K562 (cell line): ENCODE measurements at regions not wholly inside any gene's neighbourhood (a gene's known extent, or its start where the extent isn't known, plus 50 kb on each side); places are given as distances from the start of the nearest gene placed in this dataset.

ENCODE experiments used
- E2F1 ChIP-seq: sonication (generic); formaldehyde crosslinking; IDR thresholded peaks from 2 replicates; pipeline ENCODE4 v1.8.1; 2023; ENCODE audit warnings: mild to moderate bottlenecking, missing genetic modification reagents, moderate library complexity
- ETV5 ChIP-seq: sonication (generic); formaldehyde crosslinking; IDR thresholded peaks from 2 replicates; pipeline ENCODE4 v1.4.0; 2020; ENCODE audit warnings: low read depth, mild to moderate bottlenecking, missing genetic modification reagents
- HDAC1 ChIP-seq, 2 experiments: fragments of 450-650 bp; IDR thresholded peaks; 2 replicates each; pipeline ENCODE4 v1.6.1; 2016 to 2017; ENCODE audit warnings: inconsistent platforms in 1 of 2, mild to moderate bottlenecking in 1 of 2, moderate library complexity in 1 of 2
- NFE2L1 ChIP-seq: fragments of 450-650 bp; IDR thresholded peaks from 2 replicates; pipeline ENCODE4 v1.6.1; 2016; ENCODE audit warnings: missing genetic modification characterization, low read depth, mild to moderate bottlenecking, missing compliant biosample characterization, moderate library complexity, borderline replicate concordance
- RAD21 ChIP-seq, 2 experiments: fragments of 250-450 bp in 1 of 2; fragments of 450-650 bp in 1 of 2; sonication (Bioruptor Pico) in 1 of 2; formaldehyde crosslinking in 1 of 2; IDR thresholded peaks in 1 of 2; conservative IDR thresholded peaks in 1 of 2; 2 replicates each; pipeline versions ENCODE4 v1.4.0 to v1.8.0; 2020 to 2022; ENCODE audit warnings: mild to moderate bottlenecking in 2 of 2, moderate library complexity in 1 of 2
- SMARCE1 ChIP-seq: fragments of 450-650 bp; IDR thresholded peaks from 2 replicates; pipeline ENCODE4 v1.7.1; 2016; ENCODE audit warnings: mild to moderate bottlenecking
- TCF7 ChIP-seq: sonication (generic); IDR thresholded peaks from 2 replicates; pipeline ENCODE4 v1.6.1; 2016; ENCODE audit warnings: antibody characterized with exemption, borderline replicate concordance
- TEAD4 ChIP-seq, 2 experiments: sonication (generic) in 1 of 2; formaldehyde crosslinking in 1 of 2; IDR thresholded peaks; 2 replicates each; pipeline versions ENCODE4 v1.6.1 to v1.8.0; 2012 to 2022; ENCODE audit warnings: borderline replicate concordance in 1 of 2, inconsistent platforms in 1 of 2, low read length in 1 of 2, mild to moderate bottlenecking in 1 of 2, missing genetic modification reagents in 1 of 2
- TGIF2 ChIP-seq: sonication (generic); formaldehyde crosslinking; IDR thresholded peaks from 2 replicates; pipeline ENCODE4 v1.8.1; 2022; ENCODE audit warnings: mild to moderate bottlenecking, missing genetic modification reagents, moderate library complexity
- TF ChIP-seq, protein P1 (sequence below): sonication (generic); formaldehyde crosslinking; IDR thresholded peaks from 2 replicates; pipeline ENCODE4 v1.8.1; 2023; ENCODE audit warnings: mild to moderate bottlenecking, missing genetic modification reagents

- no peak for TF ChIP-seq SMARCE1
- TF ChIP-seq TEAD4 (IDR thresholded peaks at IDR 0.05; ENCODE audit: low read length) = no peak
- no peak for TF ChIP-seq TEAD4 (CRISPR knock-in tag; IDR thresholded peaks at IDR 0.05; ENCODE audit: borderline replicate concordance)
- TF ChIP-seq RAD21 (CRISPR knock-in tag; conservative IDR thresholded peaks at IDR 0.05 in 1 of 2, IDR thresholded peaks at IDR 0.05 in 1 of 2) = peak; percentile 67 to 69
- TF ChIP-seq NFE2L1 (tag) = no peak
- TF ChIP-seq, protein P1, sequence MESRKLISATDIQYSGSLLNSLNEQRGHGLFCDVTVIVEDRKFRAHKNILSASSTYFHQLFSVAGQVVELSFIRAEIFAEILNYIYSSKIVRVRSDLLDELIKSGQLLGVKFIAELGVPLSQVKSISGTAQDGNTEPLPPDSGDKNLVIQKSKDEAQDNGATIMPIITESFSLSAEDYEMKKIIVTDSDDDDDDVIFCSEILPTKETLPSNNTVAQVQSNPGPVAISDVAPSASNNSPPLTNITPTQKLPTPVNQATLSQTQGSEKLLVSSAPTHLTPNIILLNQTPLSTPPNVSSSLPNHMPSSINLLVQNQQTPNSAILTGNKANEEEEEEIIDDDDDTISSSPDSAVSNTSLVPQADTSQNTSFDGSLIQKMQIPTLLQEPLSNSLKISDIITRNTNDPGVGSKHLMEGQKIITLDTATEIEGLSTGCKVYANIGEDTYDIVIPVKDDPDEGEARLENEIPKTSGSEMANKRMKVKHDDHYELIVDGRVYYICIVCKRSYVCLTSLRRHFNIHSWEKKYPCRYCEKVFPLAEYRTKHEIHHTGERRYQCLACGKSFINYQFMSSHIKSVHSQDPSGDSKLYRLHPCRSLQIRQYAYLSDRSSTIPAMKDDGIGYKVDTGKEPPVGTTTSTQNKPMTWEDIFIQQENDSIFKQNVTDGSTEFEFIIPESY (CRISPR knock-in tag) = no peak
- no peak for TF ChIP-seq TCF7
- no peak for TF ChIP-seq E2F1 (CRISPR knock-in tag)
- no peak for TF ChIP-seq HDAC1 (IDR thresholded peaks at IDR 0.05)
- TF ChIP-seq TGIF2 = no peak
- no peak for TF ChIP-seq ETV5 (CRISPR knock-in tag)
Measured at GRCh38 chr14:65824285-65824977, 411.9 kb downstream of the FUT8 start.
